Neutrophil (primary cell): ENCODE measurements at regions not wholly inside any gene's neighbourhood (a gene's known extent, or its start where the extent isn't known, plus 50 kb on each side); places are given as distances from the start of the nearest gene placed in this dataset.

ENCODE experiments used
- H3K27ac ChIP-seq: fragments of 200-600 bp; sonication (generic); 2 replicates; pipeline ENCODE4 v1.5.1; 2016; ENCODE audit warnings: mild to moderate bottlenecking, moderate library complexity
- H3K27me3 ChIP-seq: fragments of 200-600 bp; sonication (generic); 2 replicates; pipeline ENCODE4 v1.6.0; 2016; ENCODE audit warnings: mild to moderate bottlenecking
- H3K36me3 ChIP-seq: fragments of 200-600 bp; sonication (generic); 2 replicates; pipeline ENCODE4 v1.5.1; 2017
- H3K4me1 ChIP-seq, 2 experiments: fragments of 200-600 bp in 1 of 2; sonication (generic) in 1 of 2; 1 replicate in 1 of 2; 2 replicates in 1 of 2; pipeline versions ENCODE4 v1.5.1 to v1.6.1; 2013 to 2016; ENCODE audit warnings: low read depth in 1 of 2, low read length in 1 of 2, mild to moderate bottlenecking in 1 of 2, moderate library complexity in 1 of 2; ENCODE audit not compliant: control insufficient read depth in 1 of 2, insufficient read depth in 1 of 2
- H3K4me3 ChIP-seq, 2 experiments: fragments of 200-600 bp in 1 of 2; sonication (generic) in 1 of 2; 1 replicate in 1 of 2; 2 replicates in 1 of 2; pipeline ENCODE4 v1.5.1; 2013 to 2016; ENCODE audit warnings: low read depth in 1 of 2, low read length in 1 of 2, mild to moderate bottlenecking in 1 of 2, moderate library complexity in 1 of 2
- H3K9me3 ChIP-seq: fragments of 200-600 bp; sonication (generic); 2 replicates; pipeline ENCODE4 v1.5.1; 2016
- CTCF ChIP-seq: fragments of 200-600 bp; sonication (generic); IDR thresholded peaks from 2 replicates; pipeline ENCODE4 v1.5.1; 2016; ENCODE audit warnings: antibody characterized with exemption

- TF ChIP-seq CTCF = no peak
- no peaks in the 10 kb centered on the region for H3K9me3 ChIP-seq
- H3K36me3 ChIP-seq = no peaks in the 10 kb centered on the region
- no peak overlapping the region for H3K27ac ChIP-seq
- H3K4me1 ChIP-seq = no peaks in the 10 kb centered on the region
- H3K4me3 ChIP-seq = no peak overlapping the region
- H3K27me3 ChIP-seq = no peaks in the 10 kb centered on the region
Observed at GRCh38 chr5:86997516-86997915, 270.2 kb upstream of the RASA1 start.

- no peak overlapping the region for H3K4me3 ChIP-seq
- H3K27me3 ChIP-seq = no peaks in the 10 kb centered on the region
- TF ChIP-seq CTCF = no peak
- no peaks in the 10 kb centered on the region for H3K9me3 ChIP-seq
- H3K27ac ChIP-seq = no peak overlapping the region
- no peaks in the 10 kb centered on the region for H3K4me1 ChIP-seq
- H3K36me3 ChIP-seq = no peaks in the 10 kb centered on the region
Observed at GRCh38 chr5:86999951-87000350, 267.7 kb upstream of the RASA1 start.

- Histone ChIP-seq H3K9me3 (no peaks in the 10 kb centered on the region), H3K36me3 (no peaks in the 10 kb centered on the region), H3K27me3 (no peaks in the 10 kb centered on the region), H3K4me1 (no peaks in the 10 kb centered on the region), H3K27ac (no peak overlapping the region), H3K4me3 (no peak overlapping the region)
- TF ChIP-seq CTCF = no peak
Observed at GRCh38 chr5:87002485-87002884, 265.2 kb upstream of the RASA1 start.

GRCh38 chr5:87004101-87004500 is 263.6 kb upstream of the RASA1 start:
- Histone ChIP-seq H3K27me3 (no peaks in the 10 kb centered on the region), H3K4me1 (no peaks in the 10 kb centered on the region), H3K27ac (no peak overlapping the region), H3K36me3 (no peaks in the 10 kb centered on the region), H3K4me3 (no peak overlapping the region), H3K9me3 (no peaks in the 10 kb centered on the region)
- no peak for TF ChIP-seq CTCF

- Histone ChIP-seq H3K9me3 (no peaks in the 10 kb centered on the region), H3K27ac (no peak overlapping the region)
- TF ChIP-seq CTCF = no peak
Observed at GRCh38 chr5:87007737-87008136, 259.9 kb upstream of the RASA1 start.

More at GRCh38 chr5:87007737-87008136, 259.9 kb upstream of the RASA1 start:
- H3K4me3 ChIP-seq = no peak overlapping the region
- no peaks in the 10 kb centered on the region for H3K4me1 ChIP-seq
- no peaks in the 10 kb centered on the region for H3K27me3 ChIP-seq
- H3K36me3 ChIP-seq = no peaks in the 10 kb centered on the region
